ENCODE measurements at regions not wholly inside any gene's neighbourhood (a gene's known extent, or its start where the extent isn't known, plus 50 kb on each side); places are given as distances from the start of the nearest gene placed in this dataset.

- Histone ChIP-seq H2AFZ (ENCODE audit: low read depth, low read length) (no peak overlapping the region), H3K79me2 (ENCODE audit: control insufficient read depth, insufficient read depth, low read length) (no peaks in the 10 kb centered on the region), H3K9ac (replicated peaks; ENCODE audit: extremely low read depth, insufficient read depth, low read length) (no peak overlapping the region), H3K4me3 (replicated peaks in 1 of 3; ENCODE audit: insufficient read depth in 1 of 3, low read depth in 1 of 3, low read length in 3 of 3) (no peak overlapping the region), H3K9me3 (replicated peaks; ENCODE audit: control insufficient read depth, insufficient read depth, low read length) (peaks cover 4% of the 10 kb centered on the region), H3K36me3 (ENCODE audit: control insufficient read depth in 2 of 2, extremely low read depth in 1 of 2, insufficient read depth in 2 of 2, low read length in 2 of 2) (no peaks in the 10 kb centered on the region), H3K9me1 (replicated peaks; ENCODE audit: control insufficient read depth, extremely low read depth, insufficient read depth, low read length) (no peaks in the 10 kb centered on the region), H3K4me2 (ENCODE audit: insufficient read depth, low read length) (no peak overlapping the region), H3K27me3 (ENCODE audit: control insufficient read depth in 2 of 2, insufficient read depth in 2 of 2, low read length in 2 of 2) (no peaks in the 10 kb centered on the region), H4K20me1 (replicated peaks; ENCODE audit: control insufficient read depth, extremely low read depth, insufficient read depth, low read length) (no peaks in the 10 kb centered on the region), H3K27ac (ENCODE audit: insufficient read depth, low read depth, low read length) (no peak overlapping the region), H3K4me1 (ENCODE audit: control insufficient read depth, extremely low read depth, insufficient read depth, low read length) (no peaks in the 10 kb centered on the region)
- DNase-seq (ENCODE audit: low read depth, low spot score): no peak
- ChIA-PET CTCF (no interaction called here), POLR2A (no interaction called here)
- dilution Hi-C loops (cut with MboI; ENCODE audit: extremely low pct_ligation_motif_present, low sequenced_read_pairs) (no loop called here), intact Hi-C loops (cut with micrococcal nuclease) (no loop called here)
- TF ChIP-seq JUN (IDR thresholded peaks at IDR 0.05; ENCODE audit: borderline replicate concordance, insufficient read depth, insufficient read length, low read depth): no peak
- TF ChIP-seq EZH2 (IDR thresholded peaks at IDR 0.05; ENCODE audit: borderline replicate concordance, low read depth, low read length, severe bottlenecking): no peak
- no peak for TF ChIP-seq FOS (IDR thresholded peaks at IDR 0.05; ENCODE audit: borderline replicate concordance, insufficient read depth, low read length)
- TF ChIP-seq POLR2A (IDR thresholded peaks at IDR 0.05; ENCODE audit: low read depth, low read length): no peak
- no peak for TF ChIP-seq GATA2 (IDR thresholded peaks at IDR 0.05; ENCODE audit: insufficient read depth, insufficient read length, low read depth, low read length)
- no peak for TF ChIP-seq MAX (IDR thresholded peaks at IDR 0.05; ENCODE audit: insufficient read depth, insufficient read length)
- TF ChIP-seq CTCF (IDR thresholded peaks at IDR 0.05; ENCODE audit: extremely low read depth in 1 of 2, insufficient read depth in 1 of 2, low read depth in 1 of 2, low read length in 2 of 2): no peak
- TF ChIP-seq POLR2AphosphoS5 (IDR thresholded peaks at IDR 0.05; ENCODE audit: insufficient read depth, low read depth, low read length): no peak
- no peak for TF ChIP-seq MYC (IDR thresholded peaks at IDR 0.05; ENCODE audit: low read depth, low read length)
- no TSS peak for BruUV-seq (replicated peaks)
- no peak for FAIRE-seq
These were observed 678.7 kb upstream of the ADGRB3 start for GRCh38 chr6:67956352-67956751.

All from endothelial cell of umbilical vein (primary cell).